ENCODE measurements at regions not wholly inside any gene's neighbourhood (a gene's known extent, or its start where the extent isn't known, plus 50 kb on each side); places are given as distances from the start of the nearest gene placed in this dataset.
"Not testable (repeated sequence)": the region's sequence is repeated elsewhere in the genome, so short reads cannot be mapped to it uniquely, and the experiment has no call there.

DNA sequence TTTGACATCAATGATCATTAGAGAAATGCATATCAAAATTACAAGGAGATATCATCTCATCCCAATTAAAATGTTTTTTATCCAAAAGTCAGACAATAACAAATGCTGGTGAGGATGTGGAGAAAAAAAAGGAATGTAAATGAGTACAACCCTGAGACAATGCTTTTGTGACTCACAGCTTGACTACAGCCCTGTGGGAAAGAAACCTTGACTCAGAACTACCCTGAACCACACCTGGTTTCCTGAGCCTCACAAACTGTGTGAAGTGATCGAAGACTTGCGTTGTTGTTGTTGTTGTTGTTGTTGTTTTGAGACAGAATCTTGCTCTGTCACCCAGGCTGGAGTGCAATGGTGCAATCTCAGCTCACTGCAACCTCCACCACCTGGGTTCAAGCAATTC is 266.6 kb upstream of the MYT1L start:
- no peak overlapping the region for H3K27ac ChIP-seq
- no peak for DNase-seq (ENCODE audit: low read depth, low spot score)

DNA sequence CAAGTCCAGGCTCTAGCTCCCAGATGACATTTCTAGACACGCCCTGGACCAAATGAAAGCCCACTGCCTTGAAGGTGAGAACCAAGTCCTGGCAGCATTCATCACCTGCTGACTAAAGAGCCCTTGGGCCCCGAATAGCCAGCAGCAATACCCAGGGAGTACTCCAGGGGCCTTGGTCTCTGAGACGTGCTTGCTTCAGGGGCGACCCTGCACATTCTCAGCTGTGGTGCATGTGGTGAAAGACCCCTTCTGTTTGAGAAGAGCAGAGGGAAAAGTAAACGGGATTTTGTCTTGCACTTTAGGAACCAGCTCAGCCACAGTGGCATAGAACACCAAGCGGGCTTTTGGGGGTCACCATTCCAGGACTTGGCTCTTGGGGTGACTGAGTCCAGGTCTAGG is 260.5 kb upstream of the MYT1L start:
- no peak for DNase-seq (ENCODE audit: low read depth, low spot score)

DNA sequence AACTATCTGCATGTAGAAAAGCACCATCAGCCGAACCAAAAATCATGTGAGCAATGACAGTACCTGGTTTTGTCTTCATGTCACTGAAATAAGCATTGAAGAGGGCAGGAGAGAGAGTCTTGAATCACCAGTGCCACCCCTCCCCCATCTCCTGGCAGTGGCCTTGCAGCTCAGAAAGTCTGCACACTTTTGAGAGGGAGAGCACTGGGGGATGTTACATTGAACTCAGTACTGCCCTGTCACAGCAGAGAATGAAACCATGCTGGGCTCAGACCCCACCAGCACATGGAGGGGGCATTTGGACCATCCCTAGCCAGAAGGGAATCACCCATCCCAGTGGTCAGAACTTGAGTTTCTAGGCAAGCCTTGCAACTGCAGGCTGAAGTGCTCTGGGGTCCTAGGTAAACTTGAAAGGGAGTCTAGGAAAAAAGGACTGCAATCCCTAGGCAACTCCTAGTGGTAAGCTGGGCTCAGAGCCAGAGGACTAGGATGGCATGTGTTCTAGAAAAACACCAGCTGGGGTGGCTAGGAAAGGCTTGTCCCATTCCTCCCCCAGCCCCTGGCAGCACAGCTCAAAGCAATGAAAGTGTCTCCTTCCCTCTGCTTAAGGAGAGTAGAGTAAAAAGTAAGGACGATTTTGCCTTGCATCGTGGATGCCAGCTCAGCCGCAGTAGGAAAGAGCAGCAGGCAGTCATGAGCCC is 259.9 kb upstream of the MYT1L start:
- no peak for DNase-seq (ENCODE audit: low read depth, low spot score)

More for the DNA sequence above, 260.5 kb upstream of the MYT1L start:
- no peak overlapping the region for H3K27ac ChIP-seq

DNA sequence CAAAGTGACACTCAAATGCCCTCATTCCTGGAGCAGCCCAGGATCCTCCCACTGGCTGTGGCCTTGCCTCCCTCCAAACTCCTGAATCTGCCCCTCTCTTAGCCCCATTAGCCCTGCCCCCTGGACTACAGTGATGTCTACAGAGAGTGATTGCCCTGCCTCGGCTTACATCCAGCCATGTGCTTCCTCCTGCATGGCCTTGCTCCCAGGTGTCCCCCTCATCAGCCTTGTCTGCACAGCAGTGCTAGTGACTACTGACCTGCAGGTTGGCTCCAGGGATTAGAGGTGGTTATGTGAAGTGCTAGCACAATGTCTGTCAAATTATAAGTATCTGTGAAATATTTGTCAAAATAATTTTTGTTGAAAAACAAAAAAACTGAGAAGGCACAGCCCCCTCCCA is 259.1 kb upstream of the MYT1L start:
- no peak for DNase-seq (ENCODE audit: low read depth, low spot score)
- no peak overlapping the region for H3K27ac ChIP-seq

More for the DNA sequence above, 259.9 kb upstream of the MYT1L start:
- H3K27ac ChIP-seq = no peak overlapping the region

DNA sequence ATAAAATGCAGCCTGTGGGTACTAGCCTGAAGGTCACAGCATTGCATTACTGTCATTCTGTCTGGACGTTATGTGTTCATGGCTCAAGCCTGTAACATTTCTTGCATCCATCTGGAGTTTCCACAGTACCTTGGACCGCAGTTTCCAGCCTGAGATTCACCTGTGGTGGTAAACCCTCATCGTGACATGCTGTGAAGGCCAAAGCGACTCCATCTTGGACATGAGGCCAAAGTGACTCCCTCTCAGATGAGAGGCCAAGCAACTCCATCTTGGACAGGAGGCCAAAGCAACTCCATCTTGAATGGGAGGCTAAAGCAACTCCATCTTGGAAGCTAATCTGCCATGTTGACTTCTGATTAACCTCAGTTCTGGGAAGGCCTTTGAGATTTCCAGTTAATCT is 257.7 kb upstream of the MYT1L start:
- DNase-seq (ENCODE audit: low read depth, low spot score) = no peak
- no peak overlapping the region for H3K27ac ChIP-seq

DNA sequence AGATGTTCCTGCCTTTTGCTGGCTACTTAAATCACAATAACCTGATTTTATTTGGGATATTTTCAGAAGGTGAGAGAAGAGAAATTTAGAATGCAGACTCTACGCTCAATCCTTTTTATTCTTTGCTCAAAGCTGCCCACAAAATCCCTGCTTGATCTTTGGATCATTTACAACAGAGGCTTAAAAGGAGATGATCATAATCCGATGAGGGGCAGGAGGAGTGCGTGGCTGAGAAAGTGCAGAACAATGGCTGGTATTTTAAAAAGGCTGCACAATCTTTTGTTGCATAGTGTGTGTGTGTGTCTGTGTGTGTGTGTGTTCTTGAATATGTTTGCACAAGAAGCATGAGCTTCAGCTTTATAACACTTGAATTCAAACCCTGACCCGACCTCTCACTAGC is 256.3 kb upstream of the MYT1L start:
- DNase-seq (ENCODE audit: low read depth, low spot score) = no peak

DNA sequence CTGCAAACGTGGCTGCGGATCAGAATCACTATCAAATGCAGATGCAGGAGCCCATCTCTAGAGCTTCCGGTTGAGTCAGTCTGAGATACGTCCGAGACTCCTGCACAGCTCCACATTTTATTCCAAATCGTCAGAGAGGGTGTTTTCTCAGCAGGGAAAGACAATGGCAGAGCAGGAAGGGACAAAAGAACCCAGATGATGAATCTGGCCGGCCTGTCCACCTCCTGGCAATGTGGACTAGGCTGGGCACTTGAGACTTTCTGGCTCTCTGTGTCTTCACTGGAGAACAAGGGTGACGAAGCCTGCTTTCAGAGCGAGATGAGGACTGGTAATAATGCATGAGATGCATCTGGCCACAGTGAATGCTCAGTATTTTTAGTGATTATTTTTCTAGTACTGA is 255.9 kb upstream of the MYT1L start:
- no peak for DNase-seq (ENCODE audit: low read depth, low spot score)
- no peak overlapping the region for H3K27ac ChIP-seq

More for the DNA sequence above, 256.3 kb upstream of the MYT1L start:
- H3K27ac ChIP-seq = no peak overlapping the region

- DNase-seq (ENCODE audit: low read depth, low spot score) = no peak
- H3K27ac ChIP-seq = no peak overlapping the region
Observed at GRCh38 chr2:2586068-2586776, 255.1 kb upstream of the MYT1L start.

DNA sequence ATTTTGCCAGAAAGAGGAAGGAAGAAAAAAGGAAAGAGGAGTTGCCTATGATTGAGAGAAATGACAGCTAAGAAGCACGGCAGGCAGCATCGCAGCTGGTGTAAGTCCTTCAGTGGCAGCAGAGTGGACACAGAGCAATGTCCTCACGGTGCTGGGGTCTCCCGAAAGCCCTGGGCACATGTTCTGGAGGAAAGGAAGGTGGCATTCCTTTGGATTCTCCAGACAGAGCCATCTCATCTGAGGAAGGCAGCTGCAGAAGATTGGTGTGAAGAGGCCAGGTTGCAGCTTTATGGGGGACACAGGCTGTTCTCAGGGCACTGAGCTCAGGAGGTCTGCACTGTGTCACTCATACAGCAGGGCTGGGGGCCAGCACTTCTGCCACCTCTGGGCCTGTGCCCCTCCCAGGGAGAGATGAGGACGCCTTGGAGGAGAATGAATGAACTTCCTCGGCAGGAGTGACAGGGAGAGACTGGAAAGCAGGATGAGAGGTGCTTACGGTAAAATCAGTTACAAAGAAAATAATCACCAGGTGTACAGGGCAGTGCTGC is 252.0 kb upstream of the MYT1L start:
- H3K27ac ChIP-seq = no peak overlapping the region
- DNase-seq (ENCODE audit: low read depth, low spot score) = no peak

GRCh38 chr2:2581331-2582159 is 250.5 kb upstream of the MYT1L start:
- DNase-seq (ENCODE audit: low read depth, low spot score) = no peak
- H3K27ac ChIP-seq = no peak overlapping the region

DNA sequence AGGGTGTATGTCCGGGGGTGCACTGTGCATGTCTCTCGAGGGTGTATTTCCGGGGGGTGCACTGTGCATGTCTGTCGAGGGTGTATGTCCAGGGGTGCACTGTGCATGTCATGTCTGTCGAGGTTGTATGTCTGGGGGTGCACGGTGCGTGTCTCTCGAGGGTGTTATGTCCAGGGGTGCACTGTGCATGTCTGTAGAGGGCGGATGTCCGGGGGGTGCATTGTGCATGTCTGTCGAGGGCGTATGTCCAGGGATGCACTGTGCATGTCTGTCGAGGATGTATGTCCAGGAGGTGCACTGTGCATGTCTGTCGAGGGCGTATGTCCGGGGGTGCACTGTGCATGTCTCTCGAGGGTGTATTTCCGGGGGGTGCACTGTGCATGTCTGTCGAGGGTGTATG is 249.8 kb upstream of the MYT1L start:
- H3K27ac ChIP-seq; DNase-seq (ENCODE audit: low read depth, low spot score): not testable (repeated sequence)

DNA sequence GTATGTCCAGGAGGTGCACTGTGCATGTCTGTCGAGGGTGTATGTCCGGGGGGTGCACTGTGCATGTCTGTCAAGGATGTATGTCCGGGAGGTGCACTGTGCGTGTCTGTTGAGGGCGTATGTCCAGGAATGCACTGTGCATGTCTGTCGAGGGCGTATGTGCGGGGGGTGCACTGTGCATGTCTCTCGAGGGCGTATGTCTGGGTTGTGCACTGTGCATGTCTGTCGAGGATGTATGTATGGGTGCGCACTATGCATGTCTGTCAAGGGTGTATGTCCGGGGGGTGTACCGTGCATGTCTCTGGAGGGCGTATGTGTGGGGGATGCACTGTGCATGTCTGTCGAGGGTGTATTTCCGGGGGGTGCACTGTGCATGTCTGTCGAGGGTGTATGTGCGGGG is 249.3 kb upstream of the MYT1L start:
- H3K27ac ChIP-seq = no peak overlapping the region
- no peak for DNase-seq (ENCODE audit: low read depth, low spot score)

- H3K27ac ChIP-seq = no peak overlapping the region
- no peak for DNase-seq (ENCODE audit: low read depth, low spot score)
Observed at GRCh38 chr2:2579814-2580213, 248.7 kb upstream of the MYT1L start.

GRCh38 chr2:2577407-2577831 is 246.3 kb upstream of the MYT1L start:
- no peak overlapping the region for H3K27ac ChIP-seq
- no peak for DNase-seq (ENCODE audit: low read depth, low spot score)

DNA sequence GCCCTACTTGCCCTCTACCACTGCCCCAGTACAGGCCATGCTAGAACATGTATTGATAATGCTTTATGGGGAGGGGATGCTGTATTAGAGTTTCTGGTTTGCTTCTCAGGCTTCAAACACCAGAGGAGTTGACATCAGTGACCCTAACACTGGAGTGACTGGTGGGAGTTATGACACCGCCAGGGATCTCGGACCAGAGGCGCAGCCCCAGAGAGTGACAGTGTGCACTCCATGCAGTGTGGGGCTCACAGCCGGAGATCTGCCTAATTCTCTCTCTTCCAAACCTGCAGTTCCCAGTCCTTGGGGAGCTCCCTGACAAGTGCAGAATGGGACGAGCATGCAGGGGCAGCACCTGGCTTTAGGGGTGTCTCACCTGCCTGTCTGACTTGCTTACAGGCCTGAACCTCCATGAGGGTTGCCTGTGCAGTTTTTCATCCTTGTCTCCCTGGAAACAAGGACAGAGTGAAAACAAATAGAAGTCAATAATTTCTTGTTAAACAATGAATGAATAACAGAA is 244.9 kb upstream of the MYT1L start:
- H3K27ac ChIP-seq = no peak overlapping the region
- DNase-seq (ENCODE audit: low read depth, low spot score) = no peak

DNA sequence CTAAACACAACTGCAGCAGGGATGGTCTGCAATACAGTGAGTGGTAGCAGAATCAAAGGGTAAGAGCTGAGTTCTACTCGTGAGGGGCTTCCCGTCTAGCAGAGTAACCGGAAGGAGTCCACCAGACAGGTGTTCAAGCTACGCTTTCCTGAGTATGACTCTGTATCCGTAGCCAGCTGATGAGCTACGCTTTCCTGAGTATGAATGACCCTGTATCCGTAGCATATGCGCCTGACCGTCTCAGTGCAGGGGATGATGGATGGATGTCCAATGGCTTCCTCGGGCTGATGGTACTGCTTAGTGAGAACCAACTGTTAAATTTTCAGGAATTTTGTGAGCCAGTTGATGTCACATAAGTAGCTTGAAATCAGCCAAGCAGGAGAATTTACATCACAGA is 244.1 kb upstream of the MYT1L start:
- no peak for DNase-seq (ENCODE audit: low read depth, low spot score)
- no peak overlapping the region for H3K27ac ChIP-seq

GRCh38 chr2:2574401-2575180 is 243.5 kb upstream of the MYT1L start:
- no peak for DNase-seq (ENCODE audit: low read depth, low spot score)
- H3K27ac ChIP-seq = no peak overlapping the region

DNA sequence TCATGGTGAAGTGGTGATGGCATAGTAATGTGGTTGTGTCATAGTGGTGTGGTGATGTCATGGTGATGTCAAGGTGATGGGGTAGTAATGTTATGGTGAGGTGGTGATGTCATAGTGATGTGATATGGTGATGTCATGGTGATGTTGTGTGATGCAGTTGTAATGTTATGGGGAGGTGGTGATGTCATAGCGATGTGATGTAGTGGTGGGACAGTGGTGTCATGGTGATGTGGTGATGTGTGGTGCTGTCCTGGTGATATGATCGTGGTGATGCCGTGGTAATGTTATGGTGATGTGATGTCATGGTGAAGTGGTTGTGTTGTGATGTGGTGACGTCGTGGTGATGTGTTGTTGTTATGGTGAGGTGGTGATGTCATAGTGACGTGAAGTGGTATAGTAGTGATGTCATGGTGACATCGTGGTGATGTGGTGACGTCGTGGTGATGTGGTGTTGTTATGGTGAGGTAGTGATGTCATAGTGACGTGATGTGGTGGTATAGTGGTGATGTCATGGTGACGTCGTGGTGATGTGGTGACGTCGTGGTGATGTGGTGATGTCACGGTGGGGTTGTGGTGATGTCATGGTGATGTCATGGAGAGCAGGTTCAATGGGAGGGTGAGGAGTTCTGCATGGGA is 242.7 kb upstream of the MYT1L start:
- no peak for DNase-seq (ENCODE audit: low read depth, low spot score)
- no peak overlapping the region for H3K27ac ChIP-seq

DNA sequence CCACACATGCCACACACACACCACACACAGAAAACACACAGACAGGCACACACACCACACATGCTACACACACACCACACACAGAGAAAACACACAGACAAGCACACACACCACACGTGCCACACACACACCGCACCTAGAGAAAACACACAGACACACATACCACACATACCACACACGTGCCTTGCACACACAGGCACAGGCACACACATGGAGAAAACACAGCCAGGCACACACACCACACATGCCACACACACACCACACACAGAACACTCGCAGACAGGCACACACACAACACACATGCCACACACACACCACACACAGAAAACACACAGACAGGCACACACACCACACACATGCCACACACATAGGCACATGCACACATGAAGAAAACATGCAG is 242.1 kb upstream of the MYT1L start:
- no peak for DNase-seq (ENCODE audit: low read depth, low spot score)
- no peak overlapping the region for H3K27ac ChIP-seq

All from epithelial cell of prostate (primary cell).